Activated naive CD4-positive, alpha-beta T cell treated with anti-CD3 and anti-CD28 coated beads, Interleukin-2, amount 50 U/mL, for 16 hours (primary cell): ENCODE measurements at regions not wholly inside any gene's neighbourhood (a gene's known extent, or its start where the extent isn't known, plus 50 kb on each side); places are given as distances from the start of the nearest gene placed in this dataset.
"Not testable (repeated sequence)": the region's sequence is repeated elsewhere in the genome, so short reads cannot be mapped to it uniquely, and the experiment has no call there.

ENCODE experiments used
- DNase-seq: peaks from one replicate; pipeline ENCODE4 v3.0.0-alpha.2; 2020

DNA sequence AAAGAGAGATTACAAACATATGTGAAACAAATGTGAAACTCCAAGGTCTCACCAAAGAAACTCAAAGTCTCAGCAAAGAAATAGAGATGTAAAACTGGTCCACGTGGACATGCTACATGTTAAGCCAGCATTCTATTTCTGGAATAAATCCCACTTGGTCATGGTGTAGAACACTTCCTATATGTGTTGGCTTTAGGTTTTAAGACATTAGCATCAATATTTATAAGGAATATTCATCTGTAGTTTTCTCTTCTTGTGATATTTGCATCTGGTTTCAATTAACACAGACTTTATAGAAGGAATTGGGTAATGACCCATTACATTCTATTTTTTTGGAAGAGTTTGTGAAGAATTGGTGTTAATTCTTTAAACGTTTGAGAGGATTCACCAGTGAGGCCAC, 133.1 kb downstream of the COPS8 start:
- no peak for DNase-seq

DNA sequence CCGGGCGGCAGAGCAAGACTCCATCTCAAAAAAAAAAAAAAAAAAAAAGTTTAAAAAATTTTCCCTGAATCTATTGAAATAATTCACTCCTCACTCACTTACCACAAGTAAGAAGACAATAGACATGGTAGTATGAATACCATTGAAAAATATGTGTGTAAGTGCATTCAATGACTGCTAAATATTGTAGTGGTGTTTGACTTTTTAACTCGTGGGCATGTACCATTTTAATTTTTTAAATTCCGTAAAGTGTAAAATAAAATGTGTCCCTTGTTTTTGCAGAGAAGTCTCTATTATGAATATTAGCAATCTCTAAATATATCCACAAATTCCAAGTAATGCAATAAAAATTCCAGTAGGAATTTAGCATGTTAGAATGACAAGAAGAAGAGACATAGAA, 134.1 kb downstream of the COPS8 start:
- no peak for DNase-seq

DNA sequence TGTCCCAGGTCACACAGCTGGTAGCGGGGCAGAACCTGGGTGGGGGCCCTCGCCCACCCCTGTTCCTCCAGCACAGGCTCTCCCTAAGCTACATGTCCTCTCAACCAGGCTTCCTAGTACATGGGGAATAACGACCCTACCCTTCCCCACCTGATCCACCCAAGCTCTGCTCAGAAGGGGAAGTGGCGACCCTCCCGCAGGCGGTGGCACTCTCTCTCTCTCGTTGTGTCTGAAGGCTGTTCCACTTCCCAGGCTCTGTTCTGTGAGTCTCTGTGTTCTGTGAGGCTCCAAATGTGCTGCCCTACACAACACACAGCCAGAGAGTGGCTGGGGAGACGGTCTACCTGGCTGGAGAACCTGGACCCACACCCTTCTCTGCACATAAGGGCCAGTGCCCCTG, 135.8 kb downstream of the COPS8 start:
- no peak for DNase-seq

DNA sequence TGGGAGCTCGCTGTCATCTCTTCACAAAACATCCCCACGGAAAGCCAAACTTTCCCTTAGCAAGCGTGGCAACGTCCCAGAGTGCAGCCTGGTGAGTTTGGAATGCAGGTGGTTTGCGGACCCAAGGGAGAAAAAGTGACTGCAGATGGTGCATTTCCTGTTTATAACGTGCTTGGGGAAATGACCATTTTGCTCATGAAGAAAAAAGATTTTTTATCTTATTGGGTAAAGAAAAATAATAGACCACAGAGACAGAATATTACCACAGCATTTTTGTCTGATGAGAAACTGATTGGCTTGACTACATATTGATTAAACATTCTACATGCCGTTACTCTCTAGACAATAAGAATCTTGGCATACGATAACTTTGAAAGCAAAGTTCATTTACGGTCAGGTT, 136.5 kb downstream of the COPS8 start:
- no peak for DNase-seq

DNA sequence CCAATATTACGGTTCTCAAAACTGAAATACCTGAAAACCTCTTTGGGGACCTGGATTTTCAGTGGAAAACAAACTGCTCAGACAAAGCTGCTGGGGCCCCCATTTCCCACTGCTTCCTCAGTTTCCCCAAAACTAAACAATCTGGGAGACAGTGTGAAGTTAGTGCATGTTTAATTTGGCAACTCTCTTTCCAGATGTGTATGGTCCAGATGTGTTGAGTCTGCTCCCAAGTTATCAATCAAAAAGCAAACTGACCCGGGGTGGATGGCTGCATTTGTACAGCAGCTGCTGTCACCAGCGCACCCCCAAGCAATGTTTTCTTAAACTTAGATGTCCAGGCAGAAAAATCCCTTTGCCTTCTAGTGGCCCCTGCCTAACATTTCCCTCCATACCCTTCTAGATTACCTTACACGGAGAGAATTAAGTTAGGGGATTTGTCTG, 136.9 kb downstream of the COPS8 start:
- no peak for DNase-seq

DNA sequence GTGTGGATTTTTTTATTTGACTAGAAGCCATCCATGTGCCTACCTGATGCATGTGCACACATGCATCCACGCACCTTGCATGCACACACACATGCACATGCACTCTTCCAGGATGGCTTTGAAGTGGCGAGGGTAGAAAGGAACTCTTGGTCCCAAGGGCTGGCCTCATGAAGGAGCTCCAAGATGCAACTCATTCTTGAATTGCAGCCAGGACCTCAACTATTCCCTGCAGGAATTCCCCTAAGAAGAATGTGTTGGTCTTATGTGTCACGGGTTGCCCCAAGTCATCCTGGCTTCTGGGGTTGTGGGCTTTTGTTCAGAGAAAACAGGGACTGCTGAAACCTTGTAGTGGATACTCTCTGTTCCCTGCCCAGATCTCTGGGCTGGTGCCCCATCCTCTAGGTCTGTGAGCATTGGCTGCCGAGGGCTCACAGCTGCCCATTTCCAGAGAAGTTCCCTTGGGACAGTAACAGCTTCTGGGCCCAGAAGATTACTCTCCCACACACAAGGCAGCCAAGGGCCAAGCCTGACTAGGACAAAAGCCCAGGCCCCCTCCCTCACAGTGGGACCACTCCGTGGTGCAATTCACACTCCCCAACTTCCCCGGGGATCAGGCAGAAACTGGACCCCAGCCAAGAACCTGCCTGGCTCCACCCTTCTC, 137.6 kb downstream of the COPS8 start:
- DNase-seq = no peak

DNA sequence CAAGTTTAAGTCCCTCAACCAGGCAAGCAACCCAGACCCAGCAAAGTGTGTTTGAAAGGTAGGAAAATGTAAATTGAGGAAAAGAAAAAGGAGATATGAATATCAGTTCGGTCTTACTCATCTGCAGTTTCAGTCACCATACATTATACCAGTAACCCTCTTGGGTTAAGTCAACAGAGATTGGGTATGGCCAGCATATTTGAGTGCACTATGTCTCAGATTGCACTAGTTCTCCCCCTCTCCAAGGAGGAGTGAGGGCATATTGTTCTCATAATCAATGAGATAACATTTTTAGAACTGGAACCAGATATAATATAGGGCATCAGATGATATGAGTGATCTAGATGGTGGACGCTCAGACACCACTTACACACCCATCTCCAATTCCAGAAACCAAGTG, 141.5 kb downstream of the COPS8 start:
- DNase-seq = no peak

DNA sequence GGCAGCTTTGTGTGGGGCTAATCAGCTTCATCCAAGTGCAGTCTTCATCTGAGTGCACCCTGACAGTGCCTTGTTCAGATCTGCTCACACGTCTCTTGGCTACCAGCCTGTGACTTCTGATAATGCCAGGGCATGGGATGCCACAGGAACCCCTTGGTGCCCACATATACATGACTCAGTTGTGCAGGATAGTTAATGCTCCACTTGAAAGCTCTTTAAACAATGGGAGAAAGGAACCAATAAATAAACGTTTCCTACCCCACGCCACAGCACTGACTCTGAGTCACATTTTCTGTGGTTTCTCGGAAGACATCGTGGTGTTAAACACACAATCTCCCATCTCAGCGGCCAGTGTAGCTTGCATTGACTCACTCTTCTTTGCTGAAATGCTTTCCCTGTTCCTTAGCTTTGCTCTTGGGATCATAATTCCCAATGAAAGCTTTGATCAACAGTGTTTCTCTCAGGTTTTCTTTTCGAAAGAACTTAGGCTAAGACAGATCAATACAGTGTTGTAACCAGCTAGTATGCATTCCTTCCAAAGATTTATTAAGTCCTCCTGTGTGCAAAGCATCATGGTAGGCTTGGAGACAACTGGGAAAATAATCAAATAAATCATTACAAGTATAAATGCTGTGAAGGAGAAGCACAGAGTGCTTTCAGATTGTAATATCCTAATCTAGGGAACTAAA, 142.0 kb downstream of the COPS8 start:
- no peak for DNase-seq

DNA sequence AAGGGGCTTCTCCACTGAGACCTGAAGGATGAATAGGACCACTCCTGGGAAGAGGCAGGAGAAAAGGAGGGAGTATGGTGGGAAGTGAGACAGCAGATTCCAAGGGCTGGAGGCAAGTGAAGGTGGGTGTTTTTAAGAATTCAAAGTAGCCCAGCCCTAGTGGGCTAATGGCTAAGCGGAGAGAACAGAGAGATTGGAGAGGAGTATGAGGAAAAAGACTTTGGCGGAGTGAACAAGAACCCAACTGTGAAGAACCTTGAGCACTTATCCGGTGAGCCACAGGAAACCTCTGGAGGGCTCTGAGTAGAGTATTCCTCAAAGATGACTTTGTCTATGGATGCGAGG, 142.6 kb downstream of the COPS8 start:
- no peak for DNase-seq

DNA sequence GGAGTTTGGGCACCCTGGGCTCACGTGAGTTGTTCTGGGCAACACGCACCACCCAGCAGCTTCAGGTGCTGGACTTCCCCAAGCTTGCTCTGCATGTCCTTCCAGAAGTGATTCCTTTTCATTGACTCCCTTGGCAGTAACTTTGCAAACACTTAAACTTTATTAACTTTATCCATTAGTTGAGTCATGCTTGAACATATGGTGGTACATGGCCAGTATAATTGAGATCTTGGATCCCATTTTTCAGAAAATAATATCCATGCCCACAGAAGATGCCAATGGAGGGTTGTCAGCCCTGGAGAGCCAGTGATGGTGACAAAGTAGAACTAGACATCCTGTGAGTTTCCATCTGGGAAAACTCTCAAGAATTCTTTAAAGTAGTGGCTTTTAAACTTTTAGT, 144.2 kb downstream of the COPS8 start:
- no peak for DNase-seq

DNA sequence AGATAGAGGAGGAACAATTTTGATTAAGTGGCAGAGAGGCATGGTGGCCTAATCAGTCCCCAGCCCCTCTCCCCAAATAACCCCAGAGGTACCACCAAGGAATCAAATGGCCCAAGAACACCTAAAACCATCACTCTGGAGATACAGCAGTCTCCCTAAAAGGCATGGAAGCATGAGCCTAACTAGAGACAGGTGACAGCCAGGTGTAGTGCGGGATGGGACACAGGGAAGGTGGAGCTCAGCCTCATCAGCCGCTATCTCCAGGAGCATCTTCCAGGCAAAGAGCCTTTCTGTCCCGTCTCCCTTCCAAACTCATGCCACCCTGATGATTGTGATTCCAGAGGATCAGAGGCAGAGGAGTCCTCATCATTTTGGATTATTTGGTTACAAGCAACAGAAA, 144.7 kb downstream of the COPS8 start:
- no peak for DNase-seq

DNA sequence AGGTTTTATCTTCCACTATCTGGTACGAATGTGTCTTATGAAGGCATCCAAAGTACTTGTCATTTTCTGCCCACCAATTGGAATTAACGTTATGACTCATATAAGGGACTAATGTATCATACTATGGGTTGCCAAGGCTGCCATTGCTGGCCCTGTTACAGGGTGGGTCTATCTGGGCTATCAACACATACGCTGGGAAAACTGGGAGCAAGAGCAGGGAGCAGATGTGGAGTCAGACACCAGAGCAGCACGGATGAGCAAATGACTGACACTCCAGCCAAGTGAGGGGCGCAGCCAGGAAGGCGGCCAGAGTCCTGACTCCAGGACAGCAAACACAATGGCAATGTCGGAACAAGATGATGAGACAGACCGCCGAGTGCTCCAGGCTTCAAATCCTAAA, 145.9 kb downstream of the COPS8 start:
- no peak for DNase-seq

DNA sequence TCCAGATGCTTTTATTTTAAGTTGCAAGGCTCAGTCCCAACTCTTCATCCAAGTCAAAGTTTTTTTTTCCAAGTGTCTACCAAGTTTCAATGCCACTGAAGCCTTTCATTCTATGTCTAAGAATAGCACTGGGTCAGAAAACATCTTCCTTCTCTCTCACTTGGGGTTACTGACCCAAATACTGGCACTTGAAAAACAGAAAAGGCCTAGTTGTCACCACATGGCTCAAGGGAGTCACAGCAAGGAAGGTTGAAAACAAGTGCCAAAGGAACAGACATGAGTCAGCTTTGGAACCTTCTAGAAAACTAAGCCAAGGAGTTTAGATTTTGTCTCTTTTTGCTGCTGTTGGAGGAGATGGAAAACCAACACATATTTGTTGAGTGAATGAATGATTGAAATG, 146.5 kb downstream of the COPS8 start:
- DNase-seq = no peak

DNA sequence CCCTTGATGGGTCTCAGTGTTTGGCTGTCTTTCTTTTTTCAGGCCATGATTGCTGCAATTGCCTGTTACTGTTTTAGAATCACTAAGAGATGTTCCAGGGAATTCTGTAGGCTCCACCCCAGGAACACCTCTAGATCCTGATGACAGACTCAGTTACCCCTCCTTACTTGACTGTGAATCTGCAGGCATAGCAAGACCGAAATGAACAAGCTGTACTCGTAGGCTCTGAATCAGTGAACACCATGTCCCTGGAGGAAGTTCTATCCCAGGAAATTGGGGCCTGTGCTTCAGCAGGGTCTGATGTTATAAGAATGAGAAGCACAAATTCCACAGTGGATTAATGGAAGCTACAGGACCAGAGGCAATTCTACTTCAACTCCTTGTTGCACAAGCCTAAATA, 148.6 kb downstream of the COPS8 start:
- no peak for DNase-seq

DNA sequence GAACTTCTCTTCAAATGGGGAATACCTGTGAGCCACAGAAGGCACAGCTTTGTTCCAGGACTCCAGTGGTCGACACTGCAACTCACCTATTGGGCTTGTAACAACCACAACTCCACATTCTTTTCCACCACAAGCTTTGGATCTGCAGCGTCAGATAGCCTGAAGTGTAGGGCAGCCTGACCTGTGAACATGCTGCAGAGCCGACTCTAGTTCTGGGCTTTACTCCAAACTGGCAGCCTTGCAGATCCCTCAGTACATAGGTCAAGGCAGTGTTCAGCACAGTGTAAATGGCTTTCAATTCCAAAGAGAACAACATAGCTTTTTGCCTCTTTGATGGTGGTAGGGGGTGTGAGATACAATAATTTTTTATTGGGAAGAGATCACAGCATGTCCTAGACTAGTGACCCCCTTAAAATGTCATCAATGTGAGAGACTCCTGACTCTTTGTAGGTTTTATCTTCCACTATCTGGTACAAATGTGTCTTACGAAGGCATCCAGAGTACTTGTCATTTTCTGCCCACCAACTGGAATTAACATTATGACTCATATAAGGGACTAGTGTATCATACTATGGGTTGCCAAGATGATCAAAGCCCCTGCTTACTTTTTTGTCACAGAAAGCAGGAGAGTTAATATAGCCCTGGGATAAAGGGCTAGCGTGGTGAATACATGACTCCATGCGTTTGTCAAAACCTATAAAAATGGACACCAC, 149.8 kb downstream of the COPS8 start:
- DNase-seq = no peak

DNA sequence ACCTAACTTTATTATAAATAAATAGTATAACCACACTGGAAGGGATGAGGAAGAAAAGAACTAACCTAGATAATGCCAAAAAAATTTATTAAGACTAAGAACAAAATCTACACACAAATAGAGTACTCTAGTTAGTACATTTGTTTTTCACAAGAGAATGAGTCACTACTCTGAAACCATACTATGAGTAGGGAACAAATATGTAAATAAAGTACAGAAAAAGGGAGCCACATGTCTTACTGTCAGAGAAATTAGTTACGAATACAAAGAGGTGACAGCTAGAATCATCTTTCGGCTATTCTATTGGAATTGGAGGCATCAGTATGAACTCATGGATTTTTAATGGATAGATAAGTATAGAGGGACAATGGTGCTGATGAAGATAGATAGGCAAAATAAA, 150.5 kb downstream of the COPS8 start:
- DNase-seq = no peak

DNA sequence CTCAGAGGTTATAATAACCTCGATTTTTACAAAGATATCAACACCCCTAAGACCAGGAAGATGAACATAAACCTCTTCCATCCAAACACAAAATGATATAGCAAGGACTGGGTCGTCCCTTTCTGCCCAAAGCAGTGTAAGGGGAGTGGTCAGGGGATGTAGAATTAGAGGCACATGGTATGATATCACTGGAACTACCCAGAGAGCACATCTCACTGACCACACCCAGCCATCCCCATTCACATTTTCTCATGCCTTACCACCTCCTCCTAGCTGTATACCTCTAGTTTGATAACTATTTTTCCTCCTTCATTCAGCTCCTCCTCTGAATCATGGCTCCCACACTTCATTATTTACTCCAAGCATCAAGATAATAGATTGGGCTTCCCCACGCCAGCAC, 152.6 kb downstream of the COPS8 start:
- DNase-seq = no peak

DNA sequence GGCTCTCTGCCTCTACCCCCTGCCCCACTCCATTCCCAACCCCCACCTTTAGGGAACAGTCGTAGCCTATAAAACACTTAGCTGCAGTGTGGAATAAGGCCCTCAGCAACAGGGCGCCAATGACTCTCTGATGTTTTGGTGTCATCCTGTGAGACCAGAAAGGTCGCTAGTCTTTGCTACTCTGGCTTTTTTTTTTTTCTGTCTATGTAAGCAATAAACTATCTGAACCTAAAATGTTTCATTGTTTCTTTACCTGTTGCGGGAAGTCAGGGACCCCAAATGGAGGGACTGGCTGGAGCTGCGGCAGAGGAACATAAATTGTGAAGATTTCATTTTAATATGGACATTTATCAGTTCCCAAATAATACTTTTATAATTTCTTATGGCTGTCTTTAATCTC, 154.6 kb downstream of the COPS8 start:
- DNase-seq = no peak

DNA sequence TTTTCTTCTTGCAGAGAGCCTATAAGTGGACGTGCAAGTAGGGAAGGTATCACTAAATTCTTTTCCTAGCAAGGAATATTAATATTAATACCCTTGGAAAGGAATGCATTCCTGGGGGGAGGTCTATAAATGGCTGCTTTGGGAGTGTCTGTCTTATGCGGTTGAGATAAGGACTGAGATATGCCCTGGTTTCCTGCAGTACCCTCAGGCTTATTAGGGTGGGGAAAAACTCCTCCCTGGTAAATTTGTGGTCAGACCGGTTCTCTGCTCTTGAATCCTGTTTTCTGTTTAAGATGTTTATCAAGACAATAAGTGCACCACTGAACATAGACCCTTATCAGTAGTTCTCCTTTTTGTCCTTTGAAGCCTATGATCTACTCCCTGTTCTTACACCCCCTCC, 155.2 kb downstream of the COPS8 start:
- DNase-seq = not testable (repeated sequence)

DNA sequence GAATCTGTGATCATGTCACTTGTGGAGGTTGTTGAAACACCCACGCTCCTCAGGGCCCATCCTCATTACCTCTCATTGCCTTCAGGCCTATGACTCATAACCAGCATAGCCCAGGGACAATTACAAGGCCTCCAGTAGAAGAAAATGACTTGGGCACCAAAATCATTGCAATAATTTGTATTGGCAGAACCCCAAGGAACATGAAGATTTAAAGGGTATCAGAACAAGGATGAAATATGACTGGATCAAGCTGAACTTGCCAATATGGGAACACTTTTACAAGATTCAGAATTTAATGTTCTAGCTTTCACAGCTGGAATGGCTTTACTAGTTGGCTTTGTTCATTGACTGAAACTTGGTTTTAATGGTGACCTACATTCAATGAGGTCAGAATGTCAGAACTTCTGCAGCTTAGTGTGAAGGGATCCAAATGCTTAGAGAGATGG, 156.4 kb downstream of the COPS8 start:
- DNase-seq = no peak

DNA sequence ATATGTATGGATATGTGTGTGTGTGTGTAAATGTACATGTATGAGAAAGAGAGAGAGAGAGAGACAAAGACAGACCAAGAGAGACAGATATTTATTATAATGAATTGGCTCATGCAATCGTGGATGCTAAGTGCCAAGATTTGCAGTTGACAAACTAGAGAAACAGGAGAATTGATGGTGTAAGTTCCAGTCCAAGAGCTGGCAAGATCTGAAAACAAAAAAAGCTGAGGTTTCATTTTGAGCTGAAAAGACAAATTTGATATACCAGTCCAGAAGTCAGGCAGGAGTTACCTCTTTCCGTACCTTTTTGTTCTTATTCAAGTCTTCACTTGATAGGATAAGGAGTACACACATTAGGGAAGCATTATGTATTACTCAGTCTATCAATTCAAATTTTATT, 157.8 kb downstream of the COPS8 start:
- no peak for DNase-seq

DNA sequence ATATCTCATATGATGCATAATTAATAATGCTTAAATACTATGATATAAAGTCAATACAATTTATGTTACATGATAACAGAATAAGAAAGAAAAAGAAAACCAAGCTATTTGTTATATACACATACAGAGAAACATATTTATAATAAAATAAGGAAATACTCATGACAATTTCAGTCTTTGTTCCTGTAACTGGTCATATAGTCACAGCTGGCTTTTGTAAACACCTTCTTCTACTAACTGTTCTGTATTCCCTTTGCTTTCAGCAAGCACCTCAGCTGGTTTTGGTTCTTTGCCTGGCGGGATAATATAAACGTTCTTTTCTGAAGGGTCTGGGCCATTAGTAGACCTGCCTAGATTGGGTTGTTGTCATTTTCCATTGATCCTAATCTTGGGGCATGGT, 158.5 kb downstream of the COPS8 start:
- DNase-seq = no peak

DNA sequence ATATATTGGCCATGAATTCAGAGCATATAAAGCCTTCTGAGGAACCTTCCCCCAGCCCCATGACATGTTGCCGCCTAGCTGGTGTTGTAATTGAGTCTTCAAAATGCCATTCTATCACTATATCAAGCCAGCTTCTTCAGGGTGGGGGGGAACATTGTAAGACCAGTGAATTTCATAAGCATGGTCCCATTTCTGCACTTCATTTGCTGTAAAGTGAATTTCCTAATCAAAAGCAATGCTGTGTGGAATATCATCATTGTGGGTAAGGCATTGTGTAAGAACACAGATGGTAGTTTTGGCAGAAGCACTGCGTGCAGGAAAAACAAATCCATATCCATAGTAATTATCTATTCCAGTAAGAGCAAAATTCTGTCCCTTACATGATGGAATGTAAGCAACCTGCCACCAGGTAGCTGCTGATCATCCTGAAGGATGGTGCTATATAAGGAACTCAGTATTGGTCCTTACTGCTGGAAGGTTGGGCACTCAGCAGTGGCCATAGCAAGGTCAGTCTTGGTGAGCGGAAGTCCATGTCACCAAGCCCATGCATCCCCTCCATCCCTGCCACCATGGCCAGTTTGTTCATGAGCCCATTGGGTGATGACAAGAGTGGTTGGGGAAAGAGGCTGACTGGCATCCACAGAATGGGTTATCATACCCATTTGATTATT, 159.4 kb downstream of the COPS8 start:
- DNase-seq = no peak

DNA sequence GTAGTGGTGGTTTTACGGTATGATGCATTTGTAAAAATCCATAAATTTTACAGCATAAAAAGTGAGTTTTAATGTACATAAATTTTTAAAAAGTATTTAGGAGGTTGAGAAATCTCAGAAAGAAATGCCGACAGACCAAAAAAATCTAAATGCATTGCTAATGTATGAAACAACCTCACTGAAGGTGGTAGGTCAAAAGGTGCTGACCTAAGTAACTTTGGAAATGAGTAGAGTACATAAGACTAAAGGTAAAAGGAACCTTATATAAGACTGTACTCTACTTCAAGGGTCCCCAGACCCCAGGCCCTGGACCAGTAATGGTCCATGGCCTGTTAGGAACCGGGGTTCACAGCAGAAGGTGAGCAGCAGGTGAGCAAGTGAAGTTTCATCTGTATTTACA, 163.4 kb downstream of the COL6A3 start:
- no peak for DNase-seq
